ENCODE measurements at regions not wholly inside any gene's neighbourhood (a gene's known extent, or its start where the extent isn't known, plus 50 kb on each side); places are given as distances from the start of the nearest gene placed in this dataset.

DNA sequence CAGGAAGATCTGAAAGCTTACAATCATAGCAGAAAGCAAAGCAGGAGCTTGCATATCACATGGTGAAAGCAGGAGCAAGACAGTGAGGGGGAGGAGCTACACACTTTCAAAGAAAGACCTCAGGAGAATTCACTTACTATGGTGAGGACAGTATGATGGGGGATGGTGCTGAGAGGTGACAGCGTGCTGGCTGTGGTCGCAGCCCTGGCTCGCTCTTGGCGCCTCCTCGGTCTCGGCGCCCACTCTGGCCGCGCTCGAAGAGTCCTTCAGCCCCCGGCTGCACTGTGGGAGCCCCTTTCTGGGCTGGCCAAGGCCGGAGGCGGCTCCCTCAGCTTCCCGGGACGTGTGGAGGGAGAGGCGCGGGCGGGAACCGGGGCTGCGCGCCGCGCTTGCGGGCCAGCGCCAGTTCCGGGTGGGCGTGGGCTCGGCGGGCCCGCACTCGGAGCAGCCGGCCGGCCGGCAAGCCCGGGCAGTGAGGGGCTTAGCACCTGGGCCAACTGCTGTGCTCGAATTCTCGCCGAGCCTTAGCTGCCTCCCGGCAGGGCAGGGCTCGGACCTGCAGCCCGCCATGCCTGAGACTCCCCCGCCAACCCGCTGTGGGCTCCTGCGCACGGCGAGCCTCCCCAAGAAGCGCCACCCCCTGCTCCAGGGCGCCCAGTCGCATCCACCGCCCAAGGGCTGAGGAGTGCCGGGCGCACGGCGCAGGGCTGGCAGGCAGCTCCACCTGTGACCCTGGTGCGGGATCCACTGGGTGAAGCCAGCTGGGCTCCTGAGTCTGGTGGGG is 131.9 kb upstream of the SPATS2L start:
- TF ChIP-seq, protein P1, sequence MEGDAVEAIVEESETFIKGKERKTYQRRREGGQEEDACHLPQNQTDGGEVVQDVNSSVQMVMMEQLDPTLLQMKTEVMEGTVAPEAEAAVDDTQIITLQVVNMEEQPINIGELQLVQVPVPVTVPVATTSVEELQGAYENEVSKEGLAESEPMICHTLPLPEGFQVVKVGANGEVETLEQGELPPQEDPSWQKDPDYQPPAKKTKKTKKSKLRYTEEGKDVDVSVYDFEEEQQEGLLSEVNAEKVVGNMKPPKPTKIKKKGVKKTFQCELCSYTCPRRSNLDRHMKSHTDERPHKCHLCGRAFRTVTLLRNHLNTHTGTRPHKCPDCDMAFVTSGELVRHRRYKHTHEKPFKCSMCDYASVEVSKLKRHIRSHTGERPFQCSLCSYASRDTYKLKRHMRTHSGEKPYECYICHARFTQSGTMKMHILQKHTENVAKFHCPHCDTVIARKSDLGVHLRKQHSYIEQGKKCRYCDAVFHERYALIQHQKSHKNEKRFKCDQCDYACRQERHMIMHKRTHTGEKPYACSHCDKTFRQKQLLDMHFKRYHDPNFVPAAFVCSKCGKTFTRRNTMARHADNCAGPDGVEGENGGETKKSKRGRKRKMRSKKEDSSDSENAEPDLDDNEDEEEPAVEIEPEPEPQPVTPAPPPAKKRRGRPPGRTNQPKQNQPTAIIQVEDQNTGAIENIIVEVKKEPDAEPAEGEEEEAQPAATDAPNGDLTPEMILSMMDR (conservative IDR thresholded peaks at IDR 0.05; ENCODE audit: low read length): no peak
- TF ChIP-seq EZH2phosphoT487 (IDR thresholded peaks at IDR 0.05; ENCODE audit: borderline replicate concordance, low read depth, low read length): no peak

All from OCI-LY7 (cell line).